ENCODE measurements at regions not wholly inside any gene's neighbourhood (a gene's known extent, or its start where the extent isn't known, plus 50 kb on each side); places are given as distances from the start of the nearest gene placed in this dataset.
A peak's percentile ranks its signal among the peaks of the same experiment; 100 is the strongest.

GRCh38 chr6:170176136-170176897, 114.6 kb downstream of the DLL1 start:
- peak overlapping the region; percentile 89 for H3K27ac Mint-ChIP-seq (ENCODE audit: unreplicated experiment)
- CTCF ChIA-PET: no interaction called here
- intact Hi-C loops (cut with micrococcal nuclease; ENCODE audit: unreplicated experiment): no loop called here
- peaks cover 6% of the 10 kb centered on the region for H3K9me3 Mint-ChIP-seq (ENCODE audit: low read depth, unreplicated experiment)
- H3K4me3 Mint-ChIP-seq (ENCODE audit: low read depth, unreplicated experiment): no peak overlapping the region
- H3K4me1 Mint-ChIP-seq (ENCODE audit: low read depth, unreplicated experiment): no peaks in the 10 kb centered on the region
- peaks cover 19% of the 10 kb centered on the region for H3K27me3 Mint-ChIP-seq (ENCODE audit: unreplicated experiment)
- no peak for TF ChIP-seq CTCF (IDR thresholded peaks at IDR 0.05; ENCODE audit: unreplicated experiment)
- DNase-seq: no peak
- peaks cover 19% of the 10 kb centered on the region for H3K36me3 Mint-ChIP-seq (ENCODE audit: insufficient read depth, unreplicated experiment)
- BruUV-seq (replicated peaks): no TSS peak

- Mint-ChIP-seq H3K4me1 (ENCODE audit: low read depth, unreplicated experiment) (no peaks in the 10 kb centered on the region), H3K27ac (ENCODE audit: unreplicated experiment) (no peak overlapping the region), H3K27me3 (ENCODE audit: unreplicated experiment) (peaks cover 19% of the 10 kb centered on the region), H3K4me3 (ENCODE audit: low read depth, unreplicated experiment) (no peak overlapping the region), H3K9me3 (ENCODE audit: low read depth, unreplicated experiment) (peaks cover 6% of the 10 kb centered on the region), H3K36me3 (ENCODE audit: insufficient read depth, unreplicated experiment) (peaks cover 19% of the 10 kb centered on the region)
- no peak for DNase-seq
- CTCF ChIA-PET: no interaction called here
- TF ChIP-seq CTCF (IDR thresholded peaks at IDR 0.05; ENCODE audit: unreplicated experiment): no peak
- intact Hi-C loops (cut with micrococcal nuclease; ENCODE audit: unreplicated experiment): no loop called here
- no TSS peak for BruUV-seq (replicated peaks)
Measured at GRCh38 chr6:170175644-170176135, 115.2 kb downstream of the DLL1 start.

GRCh38 chr6:170174771-170175643, 115.9 kb downstream of the DLL1 start:
- no peak for DNase-seq
- intact Hi-C loops (cut with micrococcal nuclease; ENCODE audit: unreplicated experiment): no loop called here
- BruUV-seq (replicated peaks): no TSS peak
- H3K36me3 Mint-ChIP-seq (ENCODE audit: insufficient read depth, unreplicated experiment): peaks cover 19% of the 10 kb centered on the region
- peaks cover 6% of the 10 kb centered on the region for H3K9me3 Mint-ChIP-seq (ENCODE audit: low read depth, unreplicated experiment)
- CTCF ChIA-PET: no interaction called here
- H3K4me1 Mint-ChIP-seq (ENCODE audit: low read depth, unreplicated experiment): no peaks in the 10 kb centered on the region
- H3K4me3 Mint-ChIP-seq (ENCODE audit: low read depth, unreplicated experiment): no peak overlapping the region
- no peak for TF ChIP-seq CTCF (IDR thresholded peaks at IDR 0.05; ENCODE audit: unreplicated experiment)
- peaks cover 19% of the 10 kb centered on the region for H3K27me3 Mint-ChIP-seq (ENCODE audit: unreplicated experiment)
- no peak overlapping the region for H3K27ac Mint-ChIP-seq (ENCODE audit: unreplicated experiment)

DNA sequence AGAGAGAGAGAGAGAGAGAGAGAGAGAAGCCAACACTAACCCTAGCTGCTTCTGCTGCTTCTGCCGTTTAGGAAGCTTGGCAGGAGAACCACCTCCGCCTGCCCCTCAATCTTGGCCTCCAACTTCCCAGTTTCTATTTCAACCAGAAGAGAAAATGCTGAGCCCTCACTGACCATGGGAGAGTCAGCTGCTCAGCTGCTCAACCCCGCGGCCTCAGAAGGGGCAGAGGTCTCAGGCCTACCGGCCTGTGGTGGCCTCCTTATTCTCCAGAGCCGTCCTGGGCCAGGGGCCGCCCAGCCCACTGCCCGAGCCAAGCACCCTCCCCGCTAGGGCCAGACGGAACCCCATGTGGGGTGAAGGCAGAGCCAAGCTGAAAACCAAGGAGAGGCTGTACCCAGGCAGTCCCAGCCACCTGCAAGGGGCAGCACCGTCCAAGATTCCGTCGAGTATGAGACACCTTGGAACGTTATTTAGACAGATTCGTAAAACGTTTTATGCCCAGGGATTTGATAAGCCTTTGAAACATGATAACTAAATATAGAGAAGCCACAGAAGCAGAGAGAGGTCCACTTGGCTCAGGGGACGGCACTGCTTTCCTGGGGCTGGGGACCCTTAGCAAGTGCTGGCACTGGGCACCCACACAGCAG, 116.6 kb downstream of the DLL1 start:
- H3K4me1 Mint-ChIP-seq (ENCODE audit: low read depth, unreplicated experiment): no peaks in the 10 kb centered on the region

More for the DNA sequence above, 116.6 kb downstream of the DLL1 start:
- BruUV-seq (replicated peaks): no TSS peak
- H3K27me3 Mint-ChIP-seq (ENCODE audit: unreplicated experiment): peaks cover 19% of the 10 kb centered on the region
- H3K36me3 Mint-ChIP-seq (ENCODE audit: insufficient read depth, unreplicated experiment): peaks cover 19% of the 10 kb centered on the region
- intact Hi-C loops (cut with micrococcal nuclease; ENCODE audit: unreplicated experiment): no loop called here
- TF ChIP-seq CTCF (IDR thresholded peaks at IDR 0.05; ENCODE audit: unreplicated experiment): no peak
- no peak for DNase-seq
- H3K27ac Mint-ChIP-seq (ENCODE audit: unreplicated experiment): no peak overlapping the region
- CTCF ChIA-PET: no interaction called here
- no peak overlapping the region for H3K4me3 Mint-ChIP-seq (ENCODE audit: low read depth, unreplicated experiment)
- H3K9me3 Mint-ChIP-seq (ENCODE audit: low read depth, unreplicated experiment): peaks cover 6% of the 10 kb centered on the region
